ENCODE measurements at regions not wholly inside any gene's neighbourhood (a gene's known extent, or its start where the extent isn't known, plus 50 kb on each side); places are given as distances from the start of the nearest gene placed in this dataset.

DNA sequence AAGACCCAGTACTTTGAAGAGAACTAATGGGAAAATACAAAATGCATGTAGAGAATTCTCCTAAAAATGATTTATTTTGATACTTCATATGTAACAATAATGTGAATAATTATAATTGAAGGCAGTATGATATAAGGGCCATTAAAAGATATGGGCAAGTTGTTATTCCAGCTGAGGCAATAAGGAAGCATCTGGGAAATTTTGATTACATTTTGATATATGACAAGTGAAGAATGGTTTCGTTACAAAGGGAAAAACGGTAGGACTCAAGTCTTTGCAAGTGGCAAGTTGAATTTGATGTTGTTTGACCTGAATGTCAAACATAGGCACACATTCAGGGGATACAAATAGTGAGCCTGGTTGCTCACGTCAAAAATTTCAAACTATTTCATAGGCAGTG, 137.9 kb upstream of the TP63 start:
- no peak overlapping the region for H3K27ac ChIP-seq (ENCODE audit: low read length)

DNA sequence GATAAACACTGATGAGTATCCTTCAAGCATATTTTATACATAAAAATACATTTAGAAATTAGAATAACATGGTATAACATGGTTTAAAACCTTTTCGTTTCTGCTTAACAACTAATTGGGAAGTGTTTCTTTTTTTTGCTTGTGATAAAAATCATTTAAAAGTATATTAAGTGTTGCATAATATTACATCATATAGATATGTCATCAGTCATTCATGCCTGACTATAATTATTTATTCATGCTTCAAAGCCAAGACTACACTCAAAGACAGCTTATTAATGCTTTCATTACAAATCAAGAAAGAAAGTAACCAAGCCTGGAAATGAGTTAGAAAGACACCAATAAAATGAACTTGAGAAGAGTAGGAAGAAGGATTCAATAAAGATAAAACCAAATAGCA, 136.6 kb upstream of the TP63 start:
- ChIA-PET CTCF (no interaction called here), POLR2A (no interaction called here)
- Histone ChIP-seq H3K36me3 (ENCODE audit: control insufficient read depth, insufficient read depth, low read length) (no peaks in the 10 kb centered on the region), H3K9me3 (ENCODE audit: control insufficient read depth, insufficient read depth, low read depth, low read length) (no peaks in the 10 kb centered on the region), H3K4me1 (ENCODE audit: control insufficient read depth, insufficient read depth, low read length) (no peaks in the 10 kb centered on the region), H3K27ac (ENCODE audit: low read length) (no peak overlapping the region), H3K27me3 (ENCODE audit: control insufficient read depth, insufficient read depth, low read length) (no peaks in the 10 kb centered on the region), H3K4me3 (ENCODE audit: low read depth in 2 of 2, low read length in 2 of 2) (no peak overlapping the region)
- ATAC-seq (no peak), DNase-seq (ENCODE audit: low read depth, low spot score) (no peak)
- BruUV-seq (replicated peaks): no TSS peak
- intact Hi-C loops (cut with micrococcal nuclease; ENCODE audit: unreplicated experiment) (no loop called here), in situ Hi-C loops (cut with HindIII; ENCODE audit: low pct_unique_long_range_greater_than_20kb, low sequenced_read_pairs) (no loop called here)
- no peak for TF ChIP-seq POLR2AphosphoS5 (IDR thresholded peaks at IDR 0.05; ENCODE audit: low read depth, low read length)
- no peak for TF ChIP-seq REST (IDR thresholded peaks at IDR 0.05; ENCODE audit: insufficient read depth in 1 of 2, low read depth in 2 of 2, low read length in 1 of 2)
- no peak for TF ChIP-seq CTCF (IDR thresholded peaks at IDR 0.05)
- TF ChIP-seq SIN3A (IDR thresholded peaks at IDR 0.05; ENCODE audit: borderline replicate concordance, insufficient read depth, low read depth, low read length): no peak
- TF ChIP-seq TCF7L2 (IDR thresholded peaks at IDR 0.05; ENCODE audit: low read depth, low read length): no peak

More for the DNA sequence above, 137.9 kb upstream of the TP63 start:
- H3K36me3 ChIP-seq (ENCODE audit: control insufficient read depth, insufficient read depth, low read length): no peaks in the 10 kb centered on the region
- H3K4me3 ChIP-seq (ENCODE audit: low read depth in 2 of 2, low read length in 2 of 2): no peak overlapping the region
- intact Hi-C loops (cut with micrococcal nuclease; ENCODE audit: unreplicated experiment) (no loop called here), in situ Hi-C loops (cut with HindIII; ENCODE audit: low pct_unique_long_range_greater_than_20kb, low sequenced_read_pairs) (no loop called here)
- no peaks in the 10 kb centered on the region for H3K27me3 ChIP-seq (ENCODE audit: control insufficient read depth, insufficient read depth, low read length)
- H3K9me3 ChIP-seq (ENCODE audit: control insufficient read depth, insufficient read depth, low read depth, low read length): no peaks in the 10 kb centered on the region
- POLR2A ChIA-PET: no interaction called here
- BruUV-seq (replicated peaks): no TSS peak
- no peak for DNase-seq (ENCODE audit: low read depth, low spot score)
- CTCF ChIA-PET: no interaction called here
- H3K4me1 ChIP-seq (ENCODE audit: control insufficient read depth, insufficient read depth, low read length): no peaks in the 10 kb centered on the region
- ATAC-seq: no peak
- TF ChIP-seq CTCF (IDR thresholded peaks at IDR 0.05): no peak
- TF ChIP-seq POLR2AphosphoS5 (IDR thresholded peaks at IDR 0.05; ENCODE audit: low read depth, low read length): no peak
- no peak for TF ChIP-seq TCF7L2 (IDR thresholded peaks at IDR 0.05; ENCODE audit: low read depth, low read length)
- TF ChIP-seq SIN3A (IDR thresholded peaks at IDR 0.05; ENCODE audit: borderline replicate concordance, insufficient read depth, low read depth, low read length): no peak
- no peak for TF ChIP-seq REST (IDR thresholded peaks at IDR 0.05; ENCODE audit: insufficient read depth in 1 of 2, low read depth in 2 of 2, low read length in 1 of 2)
